ENCODE measurements at regions not wholly inside any gene's neighbourhood (a gene's known extent, or its start where the extent isn't known, plus 50 kb on each side); places are given as distances from the start of the nearest gene placed in this dataset.
"Not testable (repeated sequence)": the region's sequence is repeated elsewhere in the genome, so short reads cannot be mapped to it uniquely, and the experiment has no call there.

- Histone ChIP-seq H2AFZ (ENCODE audit: low read length) (no peak overlapping the region), H2BK120ac (ENCODE audit: low read depth, low read length, poor library complexity, severe bottlenecking) (no peak overlapping the region), H3K27ac (ENCODE audit: insufficient read length, low read depth, low read length) (no peak overlapping the region), H3K79me1 (ENCODE audit: insufficient read depth, low read depth, low read length, poor library complexity, severe bottlenecking) (no peaks in the 10 kb centered on the region), H3K18ac (ENCODE audit: insufficient read length, low read depth, low read length) (no peak overlapping the region), H3K27me3 (ENCODE audit: insufficient read depth, low read length) (no peaks in the 10 kb centered on the region), H4K8ac (replicated peaks; ENCODE audit: insufficient read length, low read depth, low read length) (no peak overlapping the region), H4K91ac (ENCODE audit: insufficient read length, low read depth, low read length) (no peak overlapping the region), H3K23ac (ENCODE audit: insufficient read length, low read depth, low read length) (no peak overlapping the region), H3K79me2 (ENCODE audit: insufficient read depth, low read length) (no peaks in the 10 kb centered on the region; the same call in 1 of the 2 replicates), H4K20me1 (ENCODE audit: control insufficient read depth, insufficient read depth, insufficient read length) (no peaks in the 10 kb centered on the region), H2BK15ac (ENCODE audit: low read depth, low read length) (no peak overlapping the region), H2BK5ac (ENCODE audit: insufficient read length, low read length) (no peak overlapping the region), H2BK20ac (ENCODE audit: low read depth, low read length, poor library complexity, severe bottlenecking) (no peak overlapping the region), H3K4me1 (ENCODE audit: insufficient read depth, low read length) (no peaks in the 10 kb centered on the region; the same call in 1 of the 2 replicates), H3K56ac (ENCODE audit: insufficient read length, low read depth, low read length) (no peak overlapping the region), H3K23me2 (ENCODE audit: insufficient read length, low read depth, low read length, poor library complexity, severe bottlenecking) (no peaks in the 10 kb centered on the region), H2AK5ac (ENCODE audit: insufficient read length, low read length) (no peak overlapping the region), H3K4ac (ENCODE audit: low read depth, low read length) (no peak overlapping the region), H4K5ac (ENCODE audit: insufficient read length, low read depth, low read length) (no peak overlapping the region), H2BK12ac (ENCODE audit: insufficient read length, low read depth, low read length) (no peak overlapping the region), H3K9ac (ENCODE audit: extremely low read depth, insufficient read length, low read length) (no peak overlapping the region), H3K4me2 (ENCODE audit: insufficient read depth, insufficient read length, low read length) (no peak overlapping the region), H3T11ph (ENCODE audit: low read length) (no peak overlapping the region), H3K9me3 (ENCODE audit: control insufficient read depth, low read depth, low read length) (no peaks in the 10 kb centered on the region), H3K14ac (ENCODE audit: insufficient read depth, low read length) (no peak overlapping the region; the same call in 1 of the 2 replicates)
- peaks cover 13 to 18% of the 10 kb centered on the region in 2 experiments for H3K4me1 Mint-ChIP-seq
- H3K36me3 Mint-ChIP-seq (ENCODE audit: insufficient read depth in 1 of 3, low read depth in 3 of 3): peaks cover 3 to 4% (median 3%) of the 10 kb centered on the region in 3 experiments; a peak in 4 of 7 replicates
- H3K9me3 Mint-ChIP-seq: 0 out of 5 replicates have a peak, but pooled peaks cover 0 to 2% of the 10 kb centered on the region in 2 experiments
- H3K27me3 Mint-ChIP-seq (ENCODE audit: low read depth): peaks cover 12% of the 10 kb centered on the region
- H3K27ac Mint-ChIP-seq: no peak overlapping the region
- WGBS (ENCODE audit: extremely low coverage, insufficient read length, low lambda C conversion rate): no CpG with 5 or more reads among the region's 3 CpGs
- H3K4me3 Mint-ChIP-seq: no peak overlapping the region
- TF ChIP-seq, protein P1, sequence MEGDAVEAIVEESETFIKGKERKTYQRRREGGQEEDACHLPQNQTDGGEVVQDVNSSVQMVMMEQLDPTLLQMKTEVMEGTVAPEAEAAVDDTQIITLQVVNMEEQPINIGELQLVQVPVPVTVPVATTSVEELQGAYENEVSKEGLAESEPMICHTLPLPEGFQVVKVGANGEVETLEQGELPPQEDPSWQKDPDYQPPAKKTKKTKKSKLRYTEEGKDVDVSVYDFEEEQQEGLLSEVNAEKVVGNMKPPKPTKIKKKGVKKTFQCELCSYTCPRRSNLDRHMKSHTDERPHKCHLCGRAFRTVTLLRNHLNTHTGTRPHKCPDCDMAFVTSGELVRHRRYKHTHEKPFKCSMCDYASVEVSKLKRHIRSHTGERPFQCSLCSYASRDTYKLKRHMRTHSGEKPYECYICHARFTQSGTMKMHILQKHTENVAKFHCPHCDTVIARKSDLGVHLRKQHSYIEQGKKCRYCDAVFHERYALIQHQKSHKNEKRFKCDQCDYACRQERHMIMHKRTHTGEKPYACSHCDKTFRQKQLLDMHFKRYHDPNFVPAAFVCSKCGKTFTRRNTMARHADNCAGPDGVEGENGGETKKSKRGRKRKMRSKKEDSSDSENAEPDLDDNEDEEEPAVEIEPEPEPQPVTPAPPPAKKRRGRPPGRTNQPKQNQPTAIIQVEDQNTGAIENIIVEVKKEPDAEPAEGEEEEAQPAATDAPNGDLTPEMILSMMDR (conservative IDR thresholded peaks at IDR 0.05): no peak
- no peak for DNase-seq
Measured at GRCh38 chr12:4833524-4833923, 76.2 kb upstream of the KCNA1 start.

- not testable (repeated sequence) for H3K4me1 Mint-ChIP-seq
Measured at GRCh38 chr12:4842401-4842800, 67.3 kb upstream of the KCNA1 start.

More at GRCh38 chr12:4842401-4842800, 67.3 kb upstream of the KCNA1 start:
- not testable (repeated sequence) for H3K9me3 Mint-ChIP-seq; H3K4ac ChIP-seq (ENCODE audit: low read depth, low read length); H4K20me1 ChIP-seq (ENCODE audit: control insufficient read depth, insufficient read depth, insufficient read length); H3K14ac ChIP-seq (ENCODE audit: insufficient read depth, low read length); H4K91ac ChIP-seq (ENCODE audit: insufficient read length, low read depth, low read length); H2AFZ ChIP-seq (ENCODE audit: low read length); H3K18ac ChIP-seq (ENCODE audit: insufficient read length, low read depth, low read length); H3K4me1 ChIP-seq (ENCODE audit: insufficient read depth, low read length); H3K9ac ChIP-seq (ENCODE audit: extremely low read depth, insufficient read length, low read length); H3K27ac Mint-ChIP-seq; H3K56ac ChIP-seq (ENCODE audit: insufficient read length, low read depth, low read length); H3T11ph ChIP-seq (ENCODE audit: low read length); H3K9me3 ChIP-seq (ENCODE audit: control insufficient read depth, low read depth, low read length); H2BK12ac ChIP-seq (ENCODE audit: insufficient read length, low read depth, low read length); H3K27ac ChIP-seq (ENCODE audit: insufficient read length, low read depth, low read length); H3K27me3 ChIP-seq (ENCODE audit: insufficient read depth, low read length); H2AK5ac ChIP-seq (ENCODE audit: insufficient read length, low read length); DNase-seq; H3K4me2 ChIP-seq (ENCODE audit: insufficient read depth, insufficient read length, low read length); H3K79me2 ChIP-seq (ENCODE audit: insufficient read depth, low read length); H3K27me3 Mint-ChIP-seq (ENCODE audit: low read depth); H3K79me1 ChIP-seq (ENCODE audit: insufficient read depth, low read depth, low read length, poor library complexity, severe bottlenecking); H2BK15ac ChIP-seq (ENCODE audit: low read depth, low read length); H3K36me3 Mint-ChIP-seq (ENCODE audit: insufficient read depth in 1 of 3, low read depth in 3 of 3); H2BK20ac ChIP-seq (ENCODE audit: low read depth, low read length, poor library complexity, severe bottlenecking); H4K5ac ChIP-seq (ENCODE audit: insufficient read length, low read depth, low read length); H3K23ac ChIP-seq (ENCODE audit: insufficient read length, low read depth, low read length); H2BK5ac ChIP-seq (ENCODE audit: insufficient read length, low read length); H4K8ac ChIP-seq (replicated peaks; ENCODE audit: insufficient read length, low read depth, low read length); H2BK120ac ChIP-seq (ENCODE audit: low read depth, low read length, poor library complexity, severe bottlenecking); H3K4me3 Mint-ChIP-seq; H3K23me2 ChIP-seq (ENCODE audit: insufficient read length, low read depth, low read length, poor library complexity, severe bottlenecking)
- WGBS (ENCODE audit: extremely low coverage, insufficient read length, low lambda C conversion rate): no CpG with 5 or more reads among the region's 3 CpGs
